Esophagus squamous epithelium (tissue), 4 donors: ENCODE measurements at regions not wholly inside any gene's neighbourhood (a gene's known extent, or its start where the extent isn't known, plus 50 kb on each side); places are given as distances from the start of the nearest gene placed in this dataset.

Source experiments
- CTCF ChIP-seq, 6 experiments: fragments of 450-650 bp in 4 of 6; fragments of 200-600 bp in 2 of 6; sonication (generic) in 2 of 6; IDR thresholded peaks; one replicate each; pipeline ENCODE4 v1.5.1; 2016 to 2019; ENCODE audit warnings: antibody characterized with exemption in 6 of 6, mild to moderate bottlenecking in 4 of 6, moderate library complexity in 4 of 6
- POLR2A ChIP-seq, 4 donors: fragments of 450-650 bp; IDR thresholded peaks; one replicate each; pipeline ENCODE4 v1.6.1; 2017; ENCODE audit warnings: antibody characterized with exemption in 4 of 4, mild to moderate bottlenecking in 4 of 4, moderate library complexity in 3 of 4

GRCh38 chr10:133013463-133013862 is 71.1 kb upstream of the CFAP46 start:
- TF ChIP-seq CTCF (IDR thresholded peaks at IDR 0.05): no peak
- no peak for TF ChIP-seq POLR2A (IDR thresholded peaks at IDR 0.05)
